ENCODE measurements at regions not wholly inside any gene's neighbourhood (a gene's known extent, or its start where the extent isn't known, plus 50 kb on each side); places are given as distances from the start of the nearest gene placed in this dataset.

GRCh38 chrX:106302304-106302703 is 134.2 kb downstream of the PWWP3B start:
- no peak for TF ChIP-seq CTCF (IDR thresholded peaks at IDR 0.05)
- TF ChIP-seq POLR2A (IDR thresholded peaks at IDR 0.05): no peak

Data from uterus (tissue), 2 donors.